GM19239 (cell line): ENCODE measurements at regions not wholly inside any gene's neighbourhood (a gene's known extent, or its start where the extent isn't known, plus 50 kb on each side); places are given as distances from the start of the nearest gene placed in this dataset.
"Not testable (repeated sequence)": the region's sequence is repeated elsewhere in the genome, so short reads cannot be mapped to it uniquely, and the experiment has no call there.

Experiments
- DNase-seq: peaks from one replicate; pipeline ENCODE4 v3.0.0; 2011; ENCODE audit warnings: low spot score; ENCODE audit not compliant: insufficient read length
- FAIRE-seq: peaks from 2 replicates; lab custom pipeline; 2011; peaks lifted over from hg19 to GRCh38; lab: Jason Lieb, UNC

DNA sequence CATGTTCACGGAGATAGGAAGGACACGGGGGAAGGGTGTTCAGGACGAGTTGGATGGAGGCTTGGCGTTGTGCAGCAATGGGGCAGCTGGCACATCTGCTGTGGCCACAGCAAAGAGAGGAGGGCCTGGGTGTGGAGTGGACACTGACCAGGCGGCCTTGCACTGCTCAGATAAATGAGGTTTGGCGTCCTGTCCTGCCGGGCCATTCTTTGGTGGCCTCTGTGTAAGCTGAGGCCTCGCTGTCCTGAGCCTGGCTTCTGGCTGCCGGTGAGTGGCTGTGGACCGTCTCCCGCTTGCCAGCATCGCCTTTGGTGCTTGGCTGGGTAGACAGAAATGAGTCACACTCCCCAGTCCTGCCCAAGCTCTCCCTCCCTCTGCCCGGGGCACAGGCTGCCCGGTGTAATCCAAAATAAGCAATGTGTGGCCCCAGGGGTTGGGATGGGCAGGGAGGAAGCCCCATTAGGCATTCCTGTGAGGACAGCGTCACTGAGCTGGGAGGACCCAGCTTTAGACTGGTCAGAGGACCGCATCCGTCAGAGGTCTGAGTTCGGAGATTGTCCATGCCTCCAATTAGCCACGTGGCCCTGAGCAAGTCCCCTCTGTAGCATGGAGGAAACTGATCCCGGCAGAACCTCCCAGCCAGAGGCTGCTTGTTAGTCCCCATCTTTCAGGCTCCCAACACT lies 158.1 kb downstream of the OR4M2 start:
- not testable (repeated sequence) for DNase-seq, FAIRE-seq

DNA sequence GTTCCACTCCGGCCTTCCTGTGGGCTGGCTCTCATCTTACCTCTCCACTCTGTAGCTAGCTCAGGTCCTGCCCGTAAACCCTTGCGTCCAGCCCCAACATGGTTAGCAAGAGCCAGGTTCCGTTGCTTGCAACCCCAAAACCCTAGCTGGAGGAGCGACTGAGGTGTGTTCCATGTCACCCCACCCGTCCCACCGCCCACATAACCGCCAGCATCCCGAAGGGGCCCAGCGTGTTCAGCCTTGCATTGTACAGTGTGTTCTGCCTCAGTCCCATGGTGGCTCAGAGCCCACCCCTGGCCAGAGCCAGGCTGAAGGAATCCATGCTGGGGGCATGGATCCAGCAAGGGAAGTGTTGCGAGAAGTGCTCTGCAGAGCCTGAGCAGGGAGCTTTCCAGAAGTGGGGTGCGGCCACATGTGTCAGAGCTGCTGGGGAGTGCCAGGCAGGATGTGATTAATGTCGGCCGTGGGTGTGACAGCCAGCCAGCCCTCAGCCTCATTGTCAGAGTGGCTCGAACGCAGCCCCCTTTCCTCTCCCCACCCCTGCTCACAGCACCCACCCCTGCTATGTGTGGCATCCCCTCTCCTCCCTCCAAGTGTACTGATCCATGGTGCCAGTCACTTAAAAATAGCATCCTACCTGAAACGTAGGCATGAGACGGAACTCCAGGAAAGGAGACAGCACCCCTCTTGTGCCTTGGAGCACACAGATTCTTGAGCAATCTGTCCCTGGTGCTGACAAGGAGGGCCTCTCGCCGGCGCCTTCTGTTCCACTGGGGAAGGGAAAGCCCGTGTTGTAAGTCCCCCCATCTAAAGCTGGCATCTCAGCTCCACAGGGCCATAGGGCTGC lies 158.9 kb downstream of the OR4M2 start:
- DNase-seq, FAIRE-seq: not testable (repeated sequence)

DNA sequence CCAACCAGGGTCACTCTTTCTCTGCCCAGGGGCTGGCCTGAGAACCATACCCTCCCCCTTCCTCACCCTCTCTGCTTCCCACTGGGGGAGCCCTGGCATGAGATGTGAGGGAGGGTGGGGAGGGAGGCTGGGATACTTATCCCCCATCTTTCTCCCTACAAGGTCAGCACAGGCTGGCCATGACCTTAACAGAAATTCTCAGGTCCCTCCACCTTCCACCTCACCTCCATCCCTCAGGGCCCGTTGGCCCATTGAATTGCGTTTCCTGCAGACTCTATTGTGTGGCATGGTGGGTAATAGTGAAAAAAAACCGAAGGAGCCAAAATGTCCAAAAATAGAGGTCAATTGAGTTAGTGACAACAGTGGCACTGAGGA lies 159.5 kb downstream of the OR4M2 start:
- DNase-seq (no peak), FAIRE-seq (no peak)

DNA sequence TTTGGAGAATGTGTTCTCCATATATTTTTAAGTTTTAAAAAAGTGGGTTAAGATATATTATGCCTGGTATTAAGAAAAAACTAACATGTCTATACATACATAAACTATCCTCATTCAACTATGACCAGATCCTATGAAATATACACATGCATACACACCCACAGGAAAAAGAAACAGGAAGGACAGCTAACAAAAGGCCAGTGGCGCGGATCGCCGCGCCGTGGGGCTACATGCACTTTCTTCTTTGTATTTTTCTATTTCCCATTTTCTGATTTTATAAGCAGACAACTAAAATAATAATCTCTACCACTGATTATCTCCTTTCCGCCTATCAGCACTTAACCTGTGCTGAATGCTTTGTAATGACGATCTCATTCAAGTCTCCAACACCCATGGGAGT lies 160.1 kb downstream of the OR4M2 start:
- DNase-seq (no peak), FAIRE-seq (no peak)

DNA sequence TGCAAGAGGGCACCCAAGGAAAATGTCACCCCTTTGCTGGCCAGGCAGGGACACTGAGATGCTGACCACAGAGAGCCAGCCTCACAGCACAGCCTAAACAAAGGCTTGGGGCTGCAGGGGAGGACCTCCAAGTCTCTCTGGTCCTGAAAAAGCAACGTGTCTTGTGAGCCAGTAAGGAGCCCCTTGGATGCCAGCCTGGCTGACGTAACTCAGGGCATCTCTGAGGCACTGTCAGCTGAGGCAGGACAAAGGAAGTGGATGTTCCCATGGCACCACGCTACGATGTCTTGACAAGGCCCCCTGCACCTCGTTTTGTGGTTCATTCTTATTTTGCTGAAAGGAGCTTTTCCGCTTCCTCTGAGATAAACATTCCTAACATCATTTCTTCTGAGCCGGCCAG lies 160.7 kb downstream of the OR4M2 start:
- FAIRE-seq (no peak), DNase-seq (no peak)

DNA sequence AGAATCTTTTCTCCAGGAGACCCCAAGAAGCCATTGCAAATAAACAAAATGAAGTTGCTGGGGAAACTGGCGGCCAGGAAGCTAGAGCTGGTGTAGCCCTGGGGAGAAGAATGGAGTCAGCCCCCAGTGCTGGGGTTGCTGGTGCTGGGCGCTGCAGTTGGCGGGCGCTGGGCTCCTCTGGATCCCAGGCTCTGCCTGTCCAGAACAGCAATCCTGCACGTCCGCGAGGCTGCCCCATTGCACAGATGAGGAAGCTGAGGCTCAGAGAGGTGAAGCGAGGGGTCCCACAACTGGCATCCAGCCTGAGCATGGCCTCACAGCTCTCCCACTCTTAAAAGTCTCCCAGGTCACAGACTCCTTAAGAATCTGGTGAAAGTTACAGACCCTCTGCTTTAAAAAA lies 161.1 kb downstream of the OR4M2 start:
- no peak for FAIRE-seq
- DNase-seq, result no peak

DNA sequence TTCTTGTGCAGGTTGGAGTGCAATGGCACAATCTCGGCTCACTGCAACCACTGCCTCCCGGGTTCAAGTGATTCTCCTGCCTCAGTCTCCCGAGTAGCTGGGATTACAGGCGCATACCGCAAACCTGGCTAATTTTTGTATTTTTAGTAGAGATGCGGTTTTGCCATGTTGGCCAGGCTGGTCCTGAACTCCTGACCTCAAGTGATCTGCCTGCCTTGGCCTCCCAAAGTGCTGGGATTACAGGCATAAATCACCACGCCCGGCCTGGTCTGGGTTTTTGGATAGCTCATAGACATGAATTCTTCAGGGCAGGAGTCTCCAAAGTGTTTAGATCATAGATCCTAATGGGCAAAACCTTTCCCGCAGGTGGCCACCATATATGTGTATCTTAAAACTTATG lies 162.0 kb downstream of the OR4M2 start:
- DNase-seq, FAIRE-seq: not testable (repeated sequence)

DNA sequence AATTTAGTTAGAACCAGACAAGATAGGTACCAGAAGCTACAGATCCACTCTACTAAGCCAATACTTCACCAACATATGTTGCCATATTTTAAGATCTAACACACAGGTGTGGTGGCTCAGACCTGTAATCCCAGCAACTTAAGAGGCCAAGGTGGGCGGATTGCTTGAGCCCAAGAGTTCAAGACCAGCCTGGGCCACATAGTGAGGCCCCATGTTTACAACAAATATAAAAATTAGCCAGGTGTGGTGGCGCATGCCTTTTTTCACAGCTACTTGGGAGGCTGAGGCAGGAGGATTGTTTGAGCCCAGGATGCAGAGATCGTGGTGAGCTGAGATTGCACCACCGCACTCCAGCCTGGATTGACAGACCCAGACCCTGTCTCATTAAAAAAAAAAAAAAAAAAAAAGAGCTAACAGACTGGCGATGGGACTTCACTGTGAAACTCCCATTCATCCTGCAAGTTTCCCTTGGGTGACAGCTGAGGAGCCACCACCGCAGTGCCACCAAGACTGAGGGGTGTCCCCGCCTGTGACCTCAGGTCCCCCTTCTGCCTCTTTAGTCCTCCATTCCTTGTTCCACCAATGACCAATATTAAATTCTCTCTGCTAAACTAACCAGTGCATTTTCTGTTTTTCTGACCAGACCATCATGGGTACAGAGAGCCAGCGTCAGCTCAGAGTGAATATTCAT lies 163.3 kb downstream of the OR4M2 start:
- DNase-seq (no peak), FAIRE-seq (no peak)

DNA sequence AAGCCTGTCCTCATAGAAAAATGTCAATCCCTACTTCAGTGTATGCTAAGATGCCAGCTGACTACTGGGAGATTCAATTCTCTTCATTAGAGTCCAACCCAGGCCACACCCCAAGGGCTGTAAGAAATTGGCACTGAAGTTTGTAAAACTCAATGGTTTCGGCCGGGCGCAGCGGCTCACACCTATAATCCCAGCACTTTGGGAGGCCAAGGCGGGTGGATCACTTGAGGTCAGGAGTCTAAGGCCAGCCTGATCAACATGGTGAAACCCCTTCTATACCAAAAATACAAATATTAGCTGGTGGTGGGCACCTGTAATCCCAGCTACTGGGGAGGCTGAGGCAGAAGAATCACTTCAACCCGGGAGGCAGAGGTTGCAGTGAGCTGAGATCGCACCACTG lies 169.2 kb downstream of the OR4M2 start:
- FAIRE-seq, DNase-seq: not testable (repeated sequence)

DNA sequence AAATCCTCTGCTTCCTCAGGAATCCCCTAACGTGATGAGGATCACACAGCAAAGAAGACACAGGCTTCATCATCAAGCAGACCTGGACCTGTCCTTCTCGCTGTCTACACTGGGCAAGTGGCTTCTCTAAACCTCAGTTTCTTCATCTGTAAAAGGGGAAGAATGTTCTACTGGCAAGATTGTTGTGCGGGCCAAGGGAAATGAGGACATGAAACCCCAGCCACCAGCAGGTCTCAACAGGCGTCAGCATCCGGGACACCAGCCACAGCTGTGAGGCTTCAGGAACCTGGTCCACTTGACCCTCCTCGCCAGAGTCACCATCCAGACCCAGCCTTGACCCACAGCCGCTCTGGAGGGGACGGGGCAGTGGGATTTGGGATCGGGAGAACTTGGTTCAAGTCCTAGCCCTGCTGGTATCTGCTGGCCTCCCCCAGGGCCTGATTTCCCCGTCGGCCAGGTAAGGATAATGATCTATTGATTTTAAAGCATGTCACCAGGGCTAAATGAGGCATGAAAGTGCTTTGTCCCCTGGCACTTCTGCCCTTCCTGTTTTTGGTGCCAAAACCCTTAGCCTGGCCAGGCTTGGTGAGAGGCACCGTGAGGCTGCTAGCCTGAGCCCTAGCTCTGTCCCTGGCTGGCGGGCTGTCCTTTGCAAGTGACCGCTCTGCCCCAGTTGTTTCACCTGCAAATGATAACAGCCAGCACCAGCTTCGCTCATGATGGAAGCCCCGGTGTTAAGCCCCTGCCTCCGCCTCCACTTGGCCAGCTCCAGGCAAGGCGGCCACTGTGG lies 170.4 kb downstream of the OR4M2 start:
- FAIRE-seq, DNase-seq: not testable (repeated sequence)

DNA sequence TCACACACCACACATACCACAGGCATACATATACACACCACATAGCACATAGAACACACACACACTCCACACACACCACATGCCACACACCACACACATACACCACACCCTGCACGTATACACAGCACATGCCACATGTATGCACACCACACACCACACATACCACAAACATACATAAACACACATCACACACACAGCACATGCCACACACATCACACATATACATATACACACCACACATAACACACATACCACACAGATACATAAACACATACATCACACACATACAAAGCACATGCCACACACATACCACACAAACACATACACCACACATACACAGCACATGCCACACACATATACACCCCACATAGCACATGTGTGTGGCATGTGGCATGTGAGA lies 171.1 kb downstream of the OR4M2 start:
- no peak for FAIRE-seq

DNA sequence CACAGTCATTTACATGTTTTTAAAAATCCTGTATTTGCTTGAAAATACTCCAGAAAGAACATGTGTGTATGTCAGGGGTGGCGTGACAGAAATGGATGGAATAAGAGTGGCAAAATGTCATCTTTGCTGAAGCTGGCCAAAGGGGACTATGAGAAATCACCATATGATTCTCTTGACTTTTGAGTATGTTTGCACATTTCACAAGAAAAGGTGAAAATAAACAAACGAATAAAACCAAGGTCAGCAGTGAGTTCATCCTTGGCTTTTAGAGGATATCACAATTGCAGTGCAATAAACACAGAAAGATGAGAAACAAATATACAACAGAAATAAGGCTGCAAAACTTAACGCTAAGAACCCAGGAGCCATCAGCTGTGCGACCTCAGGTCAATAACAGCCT lies 171.7 kb downstream of the OR4M2 start:
- FAIRE-seq, result peak; percentile 51
- DNase-seq, result not testable (repeated sequence)

More for the DNA sequence above, 171.1 kb downstream of the OR4M2 start:
- DNase-seq, result no peak

DNA sequence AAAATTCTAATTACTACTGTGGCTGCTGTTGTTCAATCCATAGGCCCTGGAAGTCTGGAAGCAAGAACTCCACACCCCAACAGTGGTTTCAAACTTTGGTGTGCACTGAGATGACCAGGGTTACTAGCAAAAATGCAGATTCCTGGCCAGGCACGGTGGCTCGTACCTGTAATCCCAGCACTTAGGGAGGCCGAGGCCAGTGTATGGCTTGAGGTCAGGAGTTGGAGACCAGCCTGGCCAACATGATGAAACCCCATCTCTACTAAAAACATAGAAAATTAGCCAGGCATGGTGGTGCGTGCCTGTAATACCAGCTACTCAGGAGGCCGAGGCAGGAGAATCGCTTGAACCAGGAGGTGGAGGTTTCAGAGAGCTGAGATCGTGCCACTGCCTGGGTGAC lies 172.2 kb downstream of the OR4M2 start:
- not testable (repeated sequence) for DNase-seq, FAIRE-seq

DNA sequence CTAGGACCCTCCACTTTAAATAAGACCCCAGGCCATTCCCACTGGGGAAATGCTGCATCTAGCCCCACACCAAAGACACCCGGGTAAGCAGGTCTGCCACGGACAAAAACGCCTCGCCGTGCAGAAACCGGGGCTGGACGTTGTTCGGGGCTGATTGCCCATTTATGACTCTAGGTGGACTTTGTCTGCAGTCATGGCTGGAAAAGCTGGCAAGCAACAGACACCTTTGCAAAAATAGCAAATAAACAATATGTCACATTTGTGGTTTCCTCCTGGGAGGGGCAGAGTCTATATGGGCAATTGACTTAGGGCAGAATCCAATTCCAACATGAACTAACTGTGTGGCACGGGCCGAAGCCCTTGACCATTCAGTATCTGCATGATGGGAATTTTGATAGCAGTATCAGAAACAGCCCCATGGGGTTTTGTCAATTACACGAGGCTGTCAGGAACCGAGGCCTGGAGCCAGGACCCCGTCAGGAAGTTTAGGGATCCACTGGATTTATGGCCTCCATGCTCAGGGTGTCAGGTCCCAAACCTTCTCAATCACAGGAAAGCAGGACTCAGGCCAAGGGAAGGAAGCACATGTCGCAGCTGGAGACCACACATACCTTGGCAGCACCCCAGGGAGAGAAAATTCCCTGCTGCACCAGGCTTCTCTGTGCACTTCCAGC lies 172.8 kb downstream of the OR4M2 start:
- DNase-seq, FAIRE-seq: not testable (repeated sequence)

DNA sequence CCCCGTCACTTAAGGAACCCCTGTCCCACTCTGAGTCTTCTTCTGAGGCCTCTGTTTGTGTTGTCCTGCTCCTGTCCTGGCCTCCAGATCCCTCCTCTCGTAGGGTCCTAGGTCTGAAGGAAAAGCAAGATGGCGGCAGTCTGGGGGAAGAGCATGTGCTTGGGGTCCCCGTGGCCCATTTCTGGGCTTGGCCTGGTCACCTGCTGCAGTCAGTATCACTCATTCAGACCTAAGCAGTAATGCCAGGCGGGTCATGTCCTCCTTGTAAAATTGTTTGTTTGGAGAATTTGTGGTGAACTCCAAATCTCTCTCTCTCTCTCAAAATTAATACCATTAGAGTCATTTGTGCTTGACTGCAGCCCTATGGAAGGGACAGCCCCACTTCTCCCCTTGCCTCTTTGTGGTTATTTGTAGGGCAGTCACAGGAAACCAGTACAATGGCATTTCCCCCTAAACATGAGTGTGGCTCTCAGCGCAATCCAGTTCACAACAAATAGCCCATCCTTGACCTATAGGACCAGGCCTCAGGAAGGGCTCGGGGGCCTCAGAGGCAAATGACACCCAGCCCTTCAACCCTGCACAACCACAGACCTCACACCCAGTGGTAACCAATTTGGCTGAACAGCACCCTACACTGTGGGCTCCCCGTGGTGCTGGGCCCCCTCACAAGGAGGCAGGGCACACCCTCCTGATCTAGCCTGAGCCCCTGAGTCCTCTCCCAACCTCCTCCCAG lies 173.5 kb downstream of the OR4M2 start:
- peak; percentile 39 for DNase-seq
- no peak for FAIRE-seq

DNA sequence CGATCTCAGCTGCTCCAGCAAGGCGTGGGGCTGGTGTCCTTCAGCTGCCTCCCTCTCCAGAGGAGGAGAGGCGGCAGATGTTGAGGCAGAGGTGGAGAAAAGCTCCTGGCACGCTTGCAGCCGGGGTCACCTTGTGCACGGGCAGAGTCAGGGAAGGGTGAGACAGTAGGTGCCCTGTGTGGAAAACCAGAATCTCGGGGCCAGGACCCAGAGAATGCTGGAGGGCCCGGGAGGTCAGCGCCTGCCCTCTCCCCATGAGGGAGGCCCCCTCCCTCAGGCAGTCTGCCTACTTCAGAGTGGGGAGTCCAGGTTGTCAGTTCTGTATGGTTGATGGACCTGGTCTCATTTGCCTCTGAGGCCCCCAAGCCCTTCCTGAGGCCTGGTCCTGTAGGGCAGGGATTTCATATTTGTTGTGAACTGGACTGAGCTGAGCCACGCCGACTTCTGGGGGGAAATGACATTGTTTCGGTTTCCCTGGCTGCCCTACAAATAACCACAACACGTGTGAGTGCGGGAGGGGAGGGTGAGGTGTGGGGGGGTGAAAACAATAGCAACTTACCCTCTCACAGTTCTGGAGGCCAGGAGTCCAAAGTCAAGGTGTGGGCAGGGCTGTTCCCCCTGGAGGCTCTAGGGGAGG lies 174.2 kb downstream of the OR4M2 start:
- DNase-seq, FAIRE-seq: not testable (repeated sequence)

DNA sequence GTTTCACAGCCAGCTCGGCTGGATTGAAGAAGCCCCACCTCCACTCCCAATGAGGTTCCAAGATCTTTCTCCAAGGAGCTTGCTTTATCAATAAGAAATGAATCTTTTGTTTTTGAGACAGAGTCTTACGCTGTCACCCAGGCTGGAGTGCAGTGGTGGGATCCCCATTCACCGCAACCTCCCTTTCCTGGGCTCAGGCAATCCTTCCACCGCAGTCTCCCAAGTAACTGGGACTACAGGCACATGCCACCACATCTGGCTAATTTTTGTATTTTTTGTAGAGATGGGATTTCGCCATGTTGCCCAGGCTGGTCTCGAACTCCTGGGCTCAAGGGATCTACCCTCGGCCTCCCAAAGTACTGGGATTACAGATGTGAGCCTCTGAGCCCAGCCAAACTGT lies 175.3 kb downstream of the OR4M2 start:
- FAIRE-seq, DNase-seq: not testable (repeated sequence)

DNA sequence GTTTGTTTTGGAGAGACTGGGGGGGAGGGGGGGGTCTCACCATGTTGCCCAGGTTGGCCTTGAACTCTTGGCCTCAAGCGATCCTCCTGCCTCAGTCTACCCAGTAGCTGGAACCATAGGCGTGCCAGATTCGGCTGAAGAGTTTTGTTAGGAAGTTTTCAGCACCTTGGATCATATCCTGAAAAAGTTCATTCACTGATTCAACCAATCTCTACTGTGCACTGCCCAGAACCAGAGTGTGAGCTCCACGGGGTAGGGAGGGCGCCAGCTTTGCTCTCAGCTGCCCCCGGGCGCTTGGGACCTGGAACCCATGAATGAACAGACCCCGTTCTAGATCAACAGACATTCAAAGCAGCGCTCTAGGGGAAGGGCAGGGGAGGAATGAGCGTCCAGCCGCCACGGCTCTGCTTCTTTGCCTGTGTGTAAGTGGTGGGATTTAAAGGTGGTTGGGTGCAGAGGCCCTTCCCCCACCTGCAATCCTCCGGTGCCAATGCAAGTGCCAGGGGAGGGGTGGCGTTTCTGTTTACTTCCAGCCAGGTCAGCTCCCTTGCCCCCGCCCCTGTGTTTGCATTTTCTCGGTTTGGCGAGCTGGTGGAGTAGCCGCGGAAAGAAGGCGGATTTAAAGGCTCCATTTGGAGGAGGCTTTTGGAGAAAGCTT lies 176.2 kb downstream of the OR4M2 start:
- not testable (repeated sequence) for FAIRE-seq, DNase-seq
